ENCODE measurements at regions not wholly inside any gene's neighbourhood (a gene's known extent, or its start where the extent isn't known, plus 50 kb on each side); places are given as distances from the start of the nearest gene placed in this dataset.

- no peak for DNase-seq
Measured at GRCh38 chr3:103693831-103694230, 1259.0 kb downstream of the ZPLD1 start.

- no peak for DNase-seq
Measured at GRCh38 chr3:103698646-103699045, 1263.8 kb downstream of the ZPLD1 start.

GRCh38 chr3:103699228-103699627 lies 1264.4 kb downstream of the ZPLD1 start:
- no peak for DNase-seq

GRCh38 chr3:103705641-103706040 lies 1270.8 kb downstream of the ZPLD1 start:
- no peak for DNase-seq

GRCh38 chr3:103706671-103707070 lies 1271.9 kb downstream of the ZPLD1 start:
- no peak for DNase-seq

- no peak for DNase-seq
Measured at GRCh38 chr3:103711670-103712069, 1276.9 kb downstream of the ZPLD1 start.

- no peak for DNase-seq
Measured at GRCh38 chr3:103712320-103713008, 1277.6 kb downstream of the ZPLD1 start.

- DNase-seq, result no peak
Measured at GRCh38 chr3:103729547-103729946, 1294.7 kb downstream of the ZPLD1 start.

GRCh38 chr3:103730744-103731143 lies 1295.9 kb downstream of the ZPLD1 start:
- no peak for DNase-seq

GRCh38 chr3:103752986-103753385 lies 1318.2 kb downstream of the ZPLD1 start:
- no peak for DNase-seq

- DNase-seq, result no peak
Measured at GRCh38 chr3:103767635-103768034, 1332.8 kb downstream of the ZPLD1 start.

- no peak for DNase-seq
Measured at GRCh38 chr3:103785017-103785416, 1350.2 kb downstream of the ZPLD1 start.

- no peak for DNase-seq
Measured at GRCh38 chr3:103785537-103785936, 1350.7 kb downstream of the ZPLD1 start.

- no peak for DNase-seq
Measured at GRCh38 chr3:103786296-103786695, 1351.5 kb downstream of the ZPLD1 start.

- DNase-seq, result no peak
Measured at GRCh38 chr3:103787164-103787871, 1352.5 kb downstream of the ZPLD1 start.

GRCh38 chr3:103787879-103788278 lies 1353.1 kb downstream of the ZPLD1 start:
- no peak for DNase-seq

GRCh38 chr3:103791786-103792515 lies 1357.1 kb downstream of the ZPLD1 start:
- DNase-seq, result no peak

GRCh38 chr3:103794656-103795055 lies 1359.8 kb downstream of the ZPLD1 start:
- DNase-seq, result no peak

GRCh38 chr3:103796068-103796467 lies 1361.3 kb downstream of the ZPLD1 start:
- no peak for DNase-seq

- no peak for DNase-seq
Measured at GRCh38 chr3:103803787-103804186, 1369.0 kb downstream of the ZPLD1 start.

- no peak for DNase-seq
Measured at GRCh38 chr3:103810167-103810566, 1375.4 kb downstream of the ZPLD1 start.

GRCh38 chr3:103813955-103814354 lies 1379.1 kb downstream of the ZPLD1 start:
- no peak for DNase-seq

GRCh38 chr3:103818398-103818797 lies 1383.6 kb downstream of the ZPLD1 start:
- no peak for DNase-seq

GRCh38 chr3:103818800-103819199 lies 1384.0 kb downstream of the ZPLD1 start:
- DNase-seq, result no peak

Measured in activated CD4-positive, alpha-beta T cell treated with anti-CD3 and anti-CD28 coated beads for 4 hours (primary cell).